SK-N-SH treated with all-trans-retinoic acid at 6 μM for 48 hours (cell line): ENCODE measurements at regions not wholly inside any gene's neighbourhood (a gene's known extent, or its start where the extent isn't known, plus 50 kb on each side); places are given as distances from the start of the nearest gene placed in this dataset.

Source experiments
- ATAC-seq: fragments of 200-7000 bp; cut with Tn5 transposase; 3 replicates; pipeline ENCODE4 v1.9.1; 2020; ENCODE audit warnings: mild to moderate bottlenecking, moderate library complexity
- ARNTL ChIP-seq: fragments of 450-650 bp; formaldehyde crosslinking; IDR thresholded peaks from 2 replicates; pipeline ENCODE4 v1.5.0; 2020; ENCODE audit warnings: low read depth, mild to moderate bottlenecking, moderate library complexity, borderline replicate concordance
- BACH2 ChIP-seq: fragments of 250-450 bp; sonication (Bioruptor Pico); IDR thresholded peaks from 2 replicates; pipeline ENCODE4 v1.9.0; 2021; ENCODE audit warnings: mild to moderate bottlenecking, borderline replicate concordance
- CSDC2 ChIP-seq: fragments of 250-450 bp; sonication (Bioruptor Pico); IDR thresholded peaks from 2 replicates; pipeline ENCODE4 v1.5.0; 2020; ENCODE audit warnings: mild to moderate bottlenecking, moderate library complexity
- ESRRG ChIP-seq: fragments of 250-450 bp; sonication (Bioruptor Pico); IDR thresholded peaks from 2 replicates; pipeline ENCODE4 v1.6.1; 2021; ENCODE audit warnings: mild to moderate bottlenecking
- GLIS3 ChIP-seq: fragments of 250-450 bp; sonication (Bioruptor Pico); IDR thresholded peaks from 2 replicates; pipeline ENCODE4 v1.5.0; 2020; ENCODE audit warnings: mild to moderate bottlenecking, moderate library complexity
- ISL1 ChIP-seq: fragments of 250-450 bp; sonication (Bioruptor Pico); IDR thresholded peaks from 2 replicates; pipeline ENCODE4 v2.1.2; 2022; ENCODE audit warnings: mild to moderate bottlenecking, moderate library complexity
- OSR1 ChIP-seq: fragments of 250-450 bp; sonication (Bioruptor Pico); IDR thresholded peaks from 2 replicates; pipeline ENCODE4 v1.8.0; 2022; ENCODE audit warnings: moderate library complexity, mild to moderate bottlenecking, inconsistent platforms
- PPARA ChIP-seq: fragments of 250-450 bp; sonication (Bioruptor Pico); IDR thresholded peaks from 2 replicates; pipeline ENCODE4 v1.5.0; 2020; ENCODE audit warnings: mild to moderate bottlenecking, borderline replicate concordance
- TCF4 ChIP-seq: fragments of 250-450 bp; sonication (Bioruptor Pico); IDR thresholded peaks from 2 replicates; pipeline ENCODE4 v1.8.0; 2021; ENCODE audit warnings: mild to moderate bottlenecking, moderate library complexity, borderline replicate concordance
- TOX ChIP-seq: fragments of 250-450 bp; sonication (Bioruptor Pico); IDR thresholded peaks from 2 replicates; pipeline ENCODE4 v1.8.0; 2021; ENCODE audit warnings: mild to moderate bottlenecking, moderate library complexity, borderline replicate concordance
- ZC3H10 ChIP-seq: fragments of 250-450 bp; sonication (Bioruptor Pico); IDR thresholded peaks from 2 replicates; pipeline ENCODE4 v1.5.1; 2021; ENCODE audit warnings: mild to moderate bottlenecking, moderate library complexity
- ZFP30 ChIP-seq: fragments of 450-650 bp; formaldehyde crosslinking; IDR thresholded peaks from 2 replicates; pipeline ENCODE4 v1.5.0; 2022; ENCODE audit warnings: mild to moderate bottlenecking, moderate library complexity
- ZNF565 ChIP-seq: fragments of 450-650 bp; formaldehyde crosslinking; conservative IDR thresholded peaks from 2 replicates; pipeline ENCODE4 v1.5.0; 2020; ENCODE audit warnings: low read depth, mild to moderate bottlenecking, moderate library complexity
- ZNF70 ChIP-seq: fragments of 450-650 bp; formaldehyde crosslinking; IDR thresholded peaks from 2 replicates; pipeline ENCODE4 v1.5.0; 2020; ENCODE audit warnings: mild to moderate bottlenecking, moderate library complexity
- ZNF8 ChIP-seq: fragments of 450-650 bp; formaldehyde crosslinking; IDR thresholded peaks from 2 replicates; pipeline ENCODE4 v1.5.0; 2020; ENCODE audit warnings: mild to moderate bottlenecking, moderate library complexity
- TF ChIP-seq, protein P1 (sequence below): fragments of 250-450 bp; sonication (Bioruptor Pico); IDR thresholded peaks from 2 replicates; pipeline ENCODE4 v1.5.1; 2021; ENCODE audit warnings: mild to moderate bottlenecking, moderate library complexity
- TF ChIP-seq, protein P2 (sequence below): fragments of 250-450 bp; sonication (Bioruptor Pico); IDR thresholded peaks from 2 replicates; pipeline ENCODE4 v1.8.0; 2021; ENCODE audit warnings: low read depth, mild to moderate bottlenecking, moderate library complexity, borderline replicate concordance
- TF ChIP-seq, protein P3 (sequence below): fragments of 250-450 bp; sonication (Bioruptor Pico); IDR thresholded peaks from 2 replicates; pipeline ENCODE4 v1.5.1; 2020; ENCODE audit warnings: low read depth, mild to moderate bottlenecking, moderate library complexity
- TF ChIP-seq, protein P4 (sequence below): fragments of 250-450 bp; sonication (Bioruptor Pico); IDR thresholded peaks from 2 replicates; pipeline ENCODE4 v1.5.0; 2020; ENCODE audit warnings: mild to moderate bottlenecking, moderate library complexity

DNA sequence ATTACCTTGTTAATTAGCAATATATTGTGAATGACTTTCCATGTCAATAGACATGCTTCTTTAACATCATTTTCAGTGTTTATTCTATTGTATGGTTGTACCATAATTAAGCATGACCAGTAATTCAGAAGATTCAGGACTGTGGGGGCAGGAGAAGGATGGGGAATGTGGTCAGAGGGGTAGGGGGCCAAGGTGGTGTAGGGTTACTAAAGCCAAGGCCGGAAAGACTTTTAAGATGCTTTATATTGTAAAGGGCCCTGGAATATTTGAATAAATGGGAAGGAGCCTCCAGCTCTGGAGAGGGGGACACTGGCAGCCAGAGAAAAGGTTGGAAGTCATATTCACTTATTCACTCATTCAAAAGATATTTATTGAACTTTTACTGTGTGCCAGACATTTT is 115.7 kb downstream of the FGF18 start:
- ATAC-seq, result no peak

DNA sequence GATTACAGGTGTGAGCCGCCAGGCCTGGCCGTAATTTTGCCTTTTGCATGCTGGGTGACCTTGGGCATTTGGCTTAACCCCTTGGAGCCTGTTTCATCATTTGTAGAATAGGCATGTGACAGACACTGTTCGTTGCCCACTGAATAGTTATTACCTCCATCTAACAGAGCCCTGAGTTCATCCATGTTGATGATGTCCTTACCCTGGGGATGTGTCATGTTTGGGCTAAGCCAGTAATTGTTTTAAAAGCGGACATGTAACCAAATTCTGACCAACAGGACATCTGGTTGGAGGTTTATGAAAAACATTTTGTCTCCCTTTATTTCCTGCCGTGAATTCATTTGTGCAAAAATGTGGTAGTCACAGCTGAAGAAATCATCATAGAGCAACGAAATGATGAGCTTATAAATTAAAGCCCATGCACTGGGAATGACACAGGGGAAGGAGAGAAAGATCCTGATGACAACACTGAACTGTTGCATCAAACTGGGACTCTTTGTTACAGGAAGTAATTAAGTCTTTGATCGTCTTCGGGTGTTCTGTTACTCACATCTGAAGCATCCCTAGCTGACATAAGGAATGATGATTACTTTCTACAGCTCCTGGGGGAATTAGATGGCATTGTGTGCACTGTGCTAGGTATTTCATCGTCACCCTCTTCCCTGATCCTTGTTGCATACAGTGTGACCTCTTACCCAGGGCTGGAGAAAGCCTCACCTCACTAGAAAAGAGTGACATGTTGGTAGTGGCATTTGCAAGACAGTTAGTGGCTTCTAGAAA is 117.8 kb downstream of the FGF18 start:
- ATAC-seq, result no peak
- TF ChIP-seq, protein P1, sequence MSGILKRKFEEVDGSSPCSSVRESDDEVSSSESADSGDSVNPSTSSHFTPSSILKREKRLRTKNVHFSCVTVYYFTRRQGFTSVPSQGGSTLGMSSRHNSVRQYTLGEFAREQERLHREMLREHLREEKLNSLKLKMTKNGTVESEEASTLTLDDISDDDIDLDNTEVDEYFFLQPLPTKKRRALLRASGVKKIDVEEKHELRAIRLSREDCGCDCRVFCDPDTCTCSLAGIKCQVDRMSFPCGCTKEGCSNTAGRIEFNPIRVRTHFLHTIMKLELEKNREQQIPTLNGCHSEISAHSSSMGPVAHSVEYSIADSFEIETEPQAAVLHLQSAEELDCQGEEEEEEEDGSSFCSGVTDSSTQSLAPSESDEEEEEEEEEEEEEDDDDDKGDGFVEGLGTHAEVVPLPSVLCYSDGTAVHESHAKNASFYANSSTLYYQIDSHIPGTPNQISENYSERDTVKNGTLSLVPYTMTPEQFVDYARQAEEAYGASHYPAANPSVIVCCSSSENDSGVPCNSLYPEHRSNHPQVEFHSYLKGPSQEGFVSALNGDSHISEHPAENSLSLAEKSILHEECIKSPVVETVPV (CRISPR knock-in tag), result no peak
- TF ChIP-seq TCF4 (CRISPR knock-in tag) (no peak), ISL1 (CRISPR knock-in tag) (no peak), GLIS3 (no peak), ZNF70 (CRISPR knock-in tag) (no peak)
- TF ChIP-seq, protein P2, sequence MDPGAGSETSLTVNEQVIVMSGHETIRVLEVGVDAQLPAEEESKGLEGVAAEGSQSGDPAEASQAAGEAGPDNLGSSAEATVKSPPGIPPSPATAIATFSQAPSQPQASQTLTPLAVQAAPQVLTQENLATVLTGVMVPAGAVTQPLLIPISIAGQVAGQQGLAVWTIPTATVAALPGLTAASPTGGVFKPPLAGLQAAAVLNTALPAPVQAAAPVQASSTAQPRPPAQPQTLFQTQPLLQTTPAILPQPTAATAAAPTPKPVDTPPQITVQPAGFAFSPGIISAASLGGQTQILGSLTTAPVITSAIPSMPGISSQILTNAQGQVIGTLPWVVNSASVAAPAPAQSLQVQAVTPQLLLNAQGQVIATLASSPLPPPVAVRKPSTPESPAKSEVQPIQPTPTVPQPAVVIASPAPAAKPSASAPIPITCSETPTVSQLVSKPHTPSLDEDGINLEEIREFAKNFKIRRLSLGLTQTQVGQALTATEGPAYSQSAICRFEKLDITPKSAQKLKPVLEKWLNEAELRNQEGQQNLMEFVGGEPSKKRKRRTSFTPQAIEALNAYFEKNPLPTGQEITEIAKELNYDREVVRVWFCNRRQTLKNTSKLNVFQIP (CRISPR knock-in tag), result no peak

More for the DNA sequence above, 115.7 kb downstream of the FGF18 start:
- TF ChIP-seq BACH2 (CRISPR knock-in tag), result no peak
- TF ChIP-seq ISL1 (CRISPR knock-in tag), result no peak
- TF ChIP-seq ZC3H10 (CRISPR knock-in tag), result no peak
- TF ChIP-seq, all 23 proteins: peak for 0

DNA sequence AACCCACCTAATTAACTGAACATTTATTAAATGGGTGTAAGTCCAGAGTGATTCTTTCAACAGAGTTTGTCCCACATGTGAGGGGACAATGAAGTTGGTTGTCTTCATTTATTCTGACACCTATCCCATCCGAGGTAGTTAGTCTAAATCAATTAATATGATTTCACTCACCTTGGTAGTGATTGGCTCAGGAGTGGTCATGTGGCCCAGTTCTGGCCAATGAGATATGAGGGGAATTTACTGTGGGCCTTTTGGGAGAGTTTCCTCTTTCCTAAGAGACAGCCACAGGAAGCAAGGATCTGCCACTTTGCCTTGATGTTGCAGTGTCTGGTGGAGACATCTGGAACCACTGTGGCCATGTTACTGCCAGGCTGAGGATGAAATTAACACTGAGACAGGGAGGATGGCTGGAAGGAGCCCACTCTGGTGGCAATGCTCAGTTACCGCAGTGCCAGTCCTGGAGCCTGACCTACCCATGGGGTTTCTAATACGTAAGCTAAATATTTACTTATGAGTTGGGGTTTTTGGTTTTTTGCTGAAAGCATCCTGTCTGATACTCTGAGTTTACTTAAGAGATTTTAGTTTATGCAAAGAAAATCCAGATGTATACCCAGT is 118.6 kb downstream of the FGF18 start:
- TF ChIP-seq TOX (CRISPR knock-in tag) (no peak), ZNF8 (no peak), ZNF565 (CRISPR knock-in tag) (no peak), CSDC2 (CRISPR knock-in tag) (no peak), ZC3H10 (CRISPR knock-in tag) (no peak), BACH2 (CRISPR knock-in tag) (no peak), ISL1 (CRISPR knock-in tag) (no peak), ZNF70 (CRISPR knock-in tag) (no peak), ESRRG (CRISPR knock-in tag) (no peak), ZFP30 (CRISPR knock-in tag) (no peak), ARNTL (CRISPR knock-in tag) (no peak)
- TF ChIP-seq, protein P3, sequence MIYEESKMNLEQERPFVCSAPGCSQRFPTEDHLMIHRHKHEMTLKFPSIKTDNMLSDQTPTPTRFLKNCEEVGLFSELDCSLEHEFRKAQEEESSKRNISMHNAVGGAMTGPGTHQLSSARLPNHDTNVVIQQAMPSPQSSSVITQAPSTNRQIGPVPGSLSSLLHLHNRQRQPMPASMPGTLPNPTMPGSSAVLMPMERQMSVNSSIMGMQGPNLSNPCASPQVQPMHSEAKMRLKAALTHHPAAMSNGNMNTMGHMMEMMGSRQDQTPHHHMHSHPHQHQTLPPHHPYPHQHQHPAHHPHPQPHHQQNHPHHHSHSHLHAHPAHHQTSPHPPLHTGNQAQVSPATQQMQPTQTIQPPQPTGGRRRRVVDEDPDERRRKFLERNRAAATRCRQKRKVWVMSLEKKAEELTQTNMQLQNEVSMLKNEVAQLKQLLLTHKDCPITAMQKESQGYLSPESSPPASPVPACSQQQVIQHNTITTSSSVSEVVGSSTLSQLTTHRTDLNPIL, result no peak
- TF ChIP-seq, protein P2 (CRISPR knock-in tag), result no peak
- TF ChIP-seq, protein P4, sequence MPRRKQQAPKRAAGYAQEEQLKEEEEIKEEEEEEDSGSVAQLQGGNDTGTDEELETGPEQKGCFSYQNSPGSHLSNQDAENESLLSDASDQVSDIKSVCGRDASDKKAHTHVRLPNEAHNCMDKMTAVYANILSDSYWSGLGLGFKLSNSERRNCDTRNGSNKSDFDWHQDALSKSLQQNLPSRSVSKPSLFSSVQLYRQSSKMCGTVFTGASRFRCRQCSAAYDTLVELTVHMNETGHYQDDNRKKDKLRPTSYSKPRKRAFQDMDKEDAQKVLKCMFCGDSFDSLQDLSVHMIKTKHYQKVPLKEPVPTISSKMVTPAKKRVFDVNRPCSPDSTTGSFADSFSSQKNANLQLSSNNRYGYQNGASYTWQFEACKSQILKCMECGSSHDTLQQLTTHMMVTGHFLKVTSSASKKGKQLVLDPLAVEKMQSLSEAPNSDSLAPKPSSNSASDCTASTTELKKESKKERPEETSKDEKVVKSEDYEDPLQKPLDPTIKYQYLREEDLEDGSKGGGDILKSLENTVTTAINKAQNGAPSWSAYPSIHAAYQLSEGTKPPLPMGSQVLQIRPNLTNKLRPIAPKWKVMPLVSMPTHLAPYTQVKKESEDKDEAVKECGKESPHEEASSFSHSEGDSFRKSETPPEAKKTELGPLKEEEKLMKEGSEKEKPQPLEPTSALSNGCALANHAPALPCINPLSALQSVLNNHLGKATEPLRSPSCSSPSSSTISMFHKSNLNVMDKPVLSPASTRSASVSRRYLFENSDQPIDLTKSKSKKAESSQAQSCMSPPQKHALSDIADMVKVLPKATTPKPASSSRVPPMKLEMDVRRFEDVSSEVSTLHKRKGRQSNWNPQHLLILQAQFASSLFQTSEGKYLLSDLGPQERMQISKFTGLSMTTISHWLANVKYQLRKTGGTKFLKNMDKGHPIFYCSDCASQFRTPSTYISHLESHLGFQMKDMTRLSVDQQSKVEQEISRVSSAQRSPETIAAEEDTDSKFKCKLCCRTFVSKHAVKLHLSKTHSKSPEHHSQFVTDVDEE (CRISPR knock-in tag), result no peak
- TF ChIP-seq, all 23 proteins: peak for 0
- no peak for ATAC-seq

DNA sequence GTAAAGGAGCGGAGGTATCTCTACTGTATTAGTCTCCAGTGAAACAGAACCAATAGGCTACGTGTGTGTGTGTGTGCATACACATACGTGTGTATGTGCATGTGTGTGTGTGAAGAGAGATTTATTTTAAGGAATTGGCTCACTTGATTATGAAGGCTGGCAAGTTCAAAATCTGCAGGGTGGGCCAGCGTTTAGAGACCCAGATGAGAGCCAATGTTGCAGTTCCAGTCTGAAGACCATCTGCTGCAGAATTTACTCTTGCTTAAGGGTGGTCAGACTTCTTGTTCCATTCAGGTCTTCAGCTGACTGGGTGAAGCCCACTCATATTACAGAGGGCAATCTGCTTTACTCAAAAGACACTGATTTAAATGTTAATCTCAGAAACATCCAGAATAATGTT is 119.2 kb downstream of the FGF18 start:
- ATAC-seq, result no peak
- TF ChIP-seq ZC3H10 (CRISPR knock-in tag) (no peak), OSR1 (CRISPR knock-in tag) (no peak), ZNF70 (CRISPR knock-in tag) (no peak), ESRRG (CRISPR knock-in tag) (no peak), PPARA (CRISPR knock-in tag) (no peak), ARNTL (CRISPR knock-in tag) (no peak), ZFP30 (CRISPR knock-in tag) (no peak)
- TF ChIP-seq, protein P1 (CRISPR knock-in tag), result no peak
